Erythroblast (primary cell): ENCODE measurements at regions not wholly inside any gene's neighbourhood (a gene's known extent, or its start where the extent isn't known, plus 50 kb on each side); places are given as distances from the start of the nearest gene placed in this dataset.

ENCODE experiments used
- GATA1 ChIP-seq: IDR thresholded peaks from 2 replicates; pipeline ENCODE4 v1.6.1; 2011; ENCODE audit warnings: low read depth, mild to moderate bottlenecking, control low read depth, low read length, moderate library complexity
- POLR2A ChIP-seq: IDR thresholded peaks from 2 replicates; pipeline ENCODE4 v1.6.1; 2011; ENCODE audit warnings: mild to moderate bottlenecking, low read length

DNA sequence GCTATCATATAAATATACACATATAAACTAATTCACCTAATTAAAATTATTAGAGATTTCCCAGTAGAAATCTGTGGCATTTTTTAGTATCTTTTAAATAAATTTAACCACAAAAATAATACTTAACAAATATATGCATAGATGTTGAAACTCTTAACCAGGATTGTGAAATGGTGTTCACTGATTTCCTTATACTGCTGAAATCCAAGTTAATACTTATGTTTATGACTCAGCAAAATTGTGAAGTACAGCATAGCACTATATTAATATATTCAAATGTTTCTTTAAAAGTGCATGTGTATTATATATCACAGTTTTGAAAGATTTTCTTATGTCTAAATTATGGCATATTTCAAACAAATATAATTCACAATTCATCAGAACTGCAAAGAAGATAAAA lies 328.2 kb upstream of the MANEA start:
- TF ChIP-seq POLR2A (no peak), GATA1 (no peak)
